Sigmoid colon (tissue), 6 donors: ENCODE measurements at regions not wholly inside any gene's neighbourhood (a gene's known extent, or its start where the extent isn't known, plus 50 kb on each side); places are given as distances from the start of the nearest gene placed in this dataset.

Source experiments
- DNase-seq: peaks from one replicate; pipeline ENCODE4 v3.0.0-alpha.2; 2019
- H3K27ac ChIP-seq, 4 donors: fragments of 200-600 bp; sonication (generic); one replicate each; pipeline ENCODE4 v1.5.1; 2016 to 2019; ENCODE audit warnings: mild to moderate bottlenecking in 1 of 4
- H3K27me3 ChIP-seq, 3 donors: fragments of 200-600 bp; sonication (generic); one replicate each; pipeline ENCODE4 v1.5.1; 2019; ENCODE audit warnings: mild to moderate bottlenecking in 1 of 3
- H3K36me3 ChIP-seq, 4 donors: fragments of 200-600 bp; sonication (generic); one replicate each; pipeline ENCODE4 v1.5.1; 2016 to 2019
- H3K4me1 ChIP-seq, 4 donors: fragments of 200-600 bp; sonication (generic); one replicate each; pipeline ENCODE4 v1.5.1; 2017 to 2019
- H3K4me3 ChIP-seq, 4 donors: fragments of 200-600 bp; sonication (generic); one replicate each; pipeline ENCODE4 v1.5.1; 2017 to 2019; ENCODE audit warnings: mild to moderate bottlenecking in 2 of 4, moderate library complexity in 1 of 4
- H3K9me3 ChIP-seq, 4 donors: fragments of 200-600 bp in 3 of 4; sonication (generic) in 3 of 4; one replicate each; pipeline versions ENCODE4 v1.5.1 to v1.6.1; 2013 to 2019
- CTCF ChIP-seq, 4 experiments: fragments of 450-650 bp in 3 of 4; fragments of 200-600 bp in 1 of 4; IDR thresholded peaks; one replicate each; pipeline ENCODE4 v1.5.1; 2016 to 2019; ENCODE audit warnings: antibody characterized with exemption in 4 of 4, mild to moderate bottlenecking in 3 of 4, moderate library complexity in 2 of 4
- EP300 ChIP-seq, 4 donors: sonication (generic); formaldehyde crosslinking; IDR thresholded peaks; one replicate each; pipeline ENCODE4 v1.6.1; 2017; ENCODE audit warnings: antibody characterized with exemption in 4 of 4
- POLR2A ChIP-seq, 2 donors: fragments of 450-650 bp; IDR thresholded peaks; one replicate each; pipeline ENCODE4 v1.6.1; 2016; ENCODE audit warnings: antibody characterized with exemption in 2 of 2, mild to moderate bottlenecking in 2 of 2, moderate library complexity in 2 of 2
- POLR2AphosphoS5 ChIP-seq, 4 donors: sonication (generic); formaldehyde crosslinking; IDR thresholded peaks; one replicate each; pipeline ENCODE4 v1.6.1; 2017; ENCODE audit warnings: antibody characterized with exemption in 4 of 4
- WGBS, 2 donors: extraction: QIAGEN DNeasy Blood & Tissue Kit; methylation state at CpG; one replicate each; pipeline ENCODE4 v1.1.7; 2013; 5-methylcytosine and 5-hydroxymethylcytosine counted together
- intact Hi-C: fragments of 100-400 bp; cut with DNase I; formaldehyde crosslinking; loops from one replicate; pipeline ENCODE4 v1.15.1; 2023
- donor health status: healthy with polysubstance abuse.
- donor health status: healthy.

- H3K4me1 ChIP-seq = peaks cover 0 to 11% (median 0%) of the 10 kb centered on the region in 4 donors
- H3K27ac ChIP-seq = no peak overlapping the region
- no peaks in the 10 kb centered on the region for H3K27me3 ChIP-seq
- no peak overlapping the region for H3K4me3 ChIP-seq
- WGBS, 2 donors = 77 to 80% methylated on average over 2 of the region's 2 CpGs
- TF ChIP-seq CTCF (IDR thresholded peaks at IDR 0.05) (no peak), EP300 (IDR thresholded peaks at IDR 0.05) (no peak), POLR2AphosphoS5 (IDR thresholded peaks at IDR 0.05) (no peak), POLR2A (IDR thresholded peaks at IDR 0.05) (no peak)
- no peak for DNase-seq
- no peaks in the 10 kb centered on the region for H3K36me3 ChIP-seq
- H3K9me3 ChIP-seq = no peaks in the 10 kb centered on the region
- intact Hi-C loops = no loop called here
Measured at GRCh38 chr21:27391990-27392389, 425.1 kb upstream of the ADAMTS5 start.

GRCh38 chr21:27390384-27390783 lies 423.5 kb upstream of the ADAMTS5 start:
- Histone ChIP-seq H3K27me3 (no peaks in the 10 kb centered on the region), H3K36me3 (no peaks in the 10 kb centered on the region), H3K27ac (no peak overlapping the region), H3K9me3 (no peaks in the 10 kb centered on the region), H3K4me3 (no peak overlapping the region), H3K4me1 (peaks cover 0 to 11% (median 0%) of the 10 kb centered on the region in 4 donors)
- DNase-seq = no peak
- intact Hi-C loops = no loop called here
- TF ChIP-seq POLR2A (IDR thresholded peaks at IDR 0.05) (no peak), POLR2AphosphoS5 (IDR thresholded peaks at IDR 0.05) (no peak), EP300 (IDR thresholded peaks at IDR 0.05) (no peak), CTCF (IDR thresholded peaks at IDR 0.05) (no peak)
- WGBS, 2 donors = 83 to 85% methylated on average over 2 of the region's 2 CpGs

GRCh38 chr21:27388825-27389224 lies 421.9 kb upstream of the ADAMTS5 start:
- H3K9me3 ChIP-seq = peaks cover 0 to 5% (median 0%) of the 10 kb centered on the region in 4 donors
- no peaks in the 10 kb centered on the region for H3K27me3 ChIP-seq
- intact Hi-C loops = no loop called here
- H3K27ac ChIP-seq = no peak overlapping the region
- H3K4me3 ChIP-seq = no peak overlapping the region
- TF ChIP-seq CTCF (IDR thresholded peaks at IDR 0.05) (no peak), EP300 (IDR thresholded peaks at IDR 0.05) (no peak), POLR2A (IDR thresholded peaks at IDR 0.05) (no peak)
- no peak for DNase-seq
- H3K4me1 ChIP-seq = peaks cover 0 to 3% (median 0%) of the 10 kb centered on the region in 4 donors
- WGBS, 2 donors = 24 to 65% methylated on average over 2 of the region's 2 CpGs
- no peaks in the 10 kb centered on the region for H3K36me3 ChIP-seq

- no peaks in the 10 kb centered on the region for H3K36me3 ChIP-seq
- no peaks in the 10 kb centered on the region for H3K4me1 ChIP-seq
- no peaks in the 10 kb centered on the region for H3K27me3 ChIP-seq
- peaks cover 0 to 5% (median 0%) of the 10 kb centered on the region in 4 donors for H3K9me3 ChIP-seq
- DNase-seq = no peak
- intact Hi-C loops = no loop called here
- 74 to 76% methylated on average over 4 of the region's 4 CpGs for WGBS, 2 donors
- no peak for TF ChIP-seq CTCF (IDR thresholded peaks at IDR 0.05)
- H3K4me3 ChIP-seq = no peak overlapping the region
- H3K27ac ChIP-seq = no peak overlapping the region
Measured at GRCh38 chr21:27382404-27382803, 415.5 kb upstream of the ADAMTS5 start.

- WGBS, 2 donors = 83 to 85% methylated on average over 2 of the region's 2 CpGs
- Histone ChIP-seq H3K27ac (no peak overlapping the region), H3K4me3 (no peak overlapping the region), H3K36me3 (no peaks in the 10 kb centered on the region), H3K4me1 (no peaks in the 10 kb centered on the region), H3K9me3 (peaks cover 0 to 5% (median 0%) of the 10 kb centered on the region in 4 donors), H3K27me3 (no peaks in the 10 kb centered on the region)
- intact Hi-C loops = no loop called here
- no peak for DNase-seq
- TF ChIP-seq POLR2A (IDR thresholded peaks at IDR 0.05) = no peak
- TF ChIP-seq EP300 (IDR thresholded peaks at IDR 0.05) = no peak
- TF ChIP-seq POLR2AphosphoS5 (IDR thresholded peaks at IDR 0.05) = no peak
- no peak for TF ChIP-seq CTCF (IDR thresholded peaks at IDR 0.05)
Measured at GRCh38 chr21:27380303-27380702, 413.4 kb upstream of the ADAMTS5 start.
